K562 (cell line): ENCODE measurements at regions not wholly inside any gene's neighbourhood (a gene's known extent, or its start where the extent isn't known, plus 50 kb on each side); places are given as distances from the start of the nearest gene placed in this dataset.

Source experiments
- ATAC-seq: fragments of 200-7000 bp; cut with Tn5 transposase; 3 replicates; pipeline ENCODE4 v1.9.1; 2020; ENCODE audit warnings: moderate library complexity
- BruUV-seq: library from RNA; stranded (reverse); fragments of 400-500 nt; replicated peaks from 2 replicates; lab custom pipeline; 2021; lab: Mats Ljungman, UMichigan
- CTCF ChIA-PET: fragments of 300-600 bp; formaldehyde crosslinking; extraction: SDS; loops from one replicate; lab custom pipeline; 2021; ENCODE audit warnings: low intra/inter-chr PET ratio; lab: Yijun Ruan, JAX
- POLR2A ChIA-PET: fragments of 300-600, 350-650 bp; sonication (Branson Sonifier 250); formaldehyde crosslinking; extraction: SDS; loops from one replicate; lab custom pipeline; 2021; ENCODE audit warnings: antibody characterized with exemption, inconsistent platforms; lab: Yijun Ruan, JAX
- DNase-seq, 4 experiments: peaks; one replicate each; pipeline versions ENCODE4 v3.0.0 to v3.0.0-alpha.2; 2011 to 2018; ENCODE audit warnings: low spot score in 3 of 4, mixed read lengths in 3 of 4; ENCODE audit errors: extremely low read depth in 1 of 4
- FAIRE-seq: peaks from 2 replicates; lab custom pipeline; 2011; peaks lifted over from hg19 to GRCh38; lab: Jason Lieb, UNC
- H2AFZ ChIP-seq: 2 replicates; pipeline ENCODE4 v1.6.0; 2011; ENCODE audit warnings: low read depth, low read length, control low read depth, inconsistent platforms
- H3K27ac ChIP-seq: fragments of 200-600 bp; 3 replicates; pipeline ENCODE4 v1.8.0; 2011; ENCODE audit warnings: low read depth, mild to moderate bottlenecking, control low read depth, inconsistent platforms, low read length, moderate library complexity, mixed read lengths; ENCODE audit errors: extremely low read depth
- H3K27me3 ChIP-seq, 2 experiments: fragments of 300-600 bp in 1 of 2; 2 replicates in 1 of 2; 3 replicates in 1 of 2; pipeline versions ENCODE4 v1.6.0 to v1.8.0; 2011; ENCODE audit warnings: inconsistent platforms in 2 of 2, low read length in 2 of 2, mild to moderate bottlenecking in 1 of 2, mixed read lengths in 1 of 2, moderate library complexity in 1 of 2; ENCODE audit not compliant: control insufficient read depth in 2 of 2, insufficient read depth in 2 of 2
- H3K36me3 ChIP-seq: fragments of 300-600 bp; 3 replicates; pipeline ENCODE4 v1.8.0; 2011; ENCODE audit warnings: mild to moderate bottlenecking, low read length, inconsistent platforms; ENCODE audit not compliant: control insufficient read depth, insufficient read depth
- H3K4me1 ChIP-seq, 2 experiments: fragments of 200-600 bp in 1 of 2; replicated peaks in 1 of 2; 2 replicates in 1 of 2; 3 replicates in 1 of 2; pipeline versions ENCODE4 v1.5.1 to v1.8.0; 2011; ENCODE audit warnings: inconsistent platforms in 2 of 2, low read length in 2 of 2, mild to moderate bottlenecking in 1 of 2, mixed read lengths in 1 of 2, moderate library complexity in 1 of 2; ENCODE audit not compliant: control insufficient read depth in 2 of 2, insufficient read depth in 2 of 2
- H3K4me2 ChIP-seq: 2 replicates; pipeline ENCODE4 v1.6.1; 2011; ENCODE audit warnings: low read length, control low read depth, inconsistent platforms, mixed read lengths; ENCODE audit not compliant: insufficient read depth
- H3K4me3 ChIP-seq: fragments of 200-600 bp; sonication (generic), shearing (Covaris generic); 2 replicates; pipeline ENCODE4 v1.5.1; 2016; ENCODE audit warnings: control low read depth, inconsistent platforms
- H3K79me2 ChIP-seq: fragments of 200-600 bp; 3 replicates; pipeline ENCODE4 v1.8.0; 2011; ENCODE audit warnings: low read length, inconsistent platforms; ENCODE audit not compliant: control insufficient read depth, insufficient read depth
- H3K9ac ChIP-seq, 2 experiments: 2 replicates each; pipeline versions ENCODE4 v1.6.0 to v1.6.1; 2011; ENCODE audit warnings: low read depth in 2 of 2, low read length in 2 of 2, control low read depth in 1 of 2, inconsistent platforms in 1 of 2, mild to moderate bottlenecking in 1 of 2, mixed read lengths in 1 of 2; ENCODE audit not compliant: insufficient read depth in 1 of 2
- H3K9me1 ChIP-seq: one replicate; pipeline ENCODE4 v1.6.0; 2011; ENCODE audit warnings: inconsistent platforms, mild to moderate bottlenecking, low read length, moderate library complexity; ENCODE audit not compliant: control insufficient read depth, insufficient read depth
- H3K9me3 ChIP-seq: replicated peaks from 2 replicates; pipeline ENCODE4 v1.5.1; 2011; ENCODE audit warnings: low read depth, low read length, inconsistent platforms; ENCODE audit not compliant: control insufficient read depth, insufficient read depth
- H4K20me1 ChIP-seq: replicated peaks from 2 replicates; pipeline ENCODE4 v1.6.1; 2011; ENCODE audit warnings: low read length, inconsistent platforms, mixed read lengths; ENCODE audit not compliant: control insufficient read depth, insufficient read depth
- CBX3 ChIP-seq, 2 experiments: IDR thresholded peaks; 1 replicate in 1 of 2; 2 replicates in 1 of 2; pipeline ENCODE4 v1.6.1; 2012; ENCODE audit warnings: inconsistent platforms in 2 of 2, low read length in 2 of 2, borderline replicate concordance in 1 of 2, control low read depth in 1 of 2
- ERF ChIP-seq: fragments of 450-650 bp; formaldehyde crosslinking; IDR thresholded peaks from 2 replicates; pipeline ENCODE4 v1.4.0; 2020; ENCODE audit warnings: mild to moderate bottlenecking, mixed read lengths
- JUND ChIP-seq, 2 experiments: IDR thresholded peaks; 2 replicates in 1 of 2; 3 replicates in 1 of 2; pipeline ENCODE4 v1.6.1; 2011; ENCODE audit warnings: borderline replicate concordance in 2 of 2, low read depth in 2 of 2, low read length in 2 of 2, improper control_type of control experiment in 1 of 2, missing biosample characterization in 1 of 2, missing genetic modification characterization in 1 of 2, missing genetic modification reagents in 1 of 2
- SMAD2 ChIP-seq: fragments of 150-350 bp; IDR thresholded peaks from 2 replicates; pipeline ENCODE4 v1.6.1; 2014; ENCODE audit warnings: low read depth, mild to moderate bottlenecking, low read length
- XRCC3 ChIP-seq: fragments of 450-650 bp; IDR thresholded peaks from 2 replicates; pipeline ENCODE4 v1.6.1; 2017; ENCODE audit warnings: mild to moderate bottlenecking, moderate library complexity
- ZNF311 ChIP-seq: fragments of 250-450 bp; sonication (Bioruptor Pico); IDR thresholded peaks from 2 replicates; pipeline ENCODE4 v1.4.0; 2020; ENCODE audit warnings: mild to moderate bottlenecking, moderate library complexity
- ZNF695 ChIP-seq: fragments of 450-650 bp; formaldehyde crosslinking; IDR thresholded peaks from 2 replicates; pipeline ENCODE4 v1.4.0; 2020; ENCODE audit warnings: mild to moderate bottlenecking, moderate library complexity
- WGBS: fragments of 100-300 bp; shearing (Covaris generic); methylation state at CpG from one replicate; pipeline ENCODE4 v1.1.6; 2016; ENCODE audit warnings: low coverage, mixed read lengths; ENCODE audit not compliant: insufficient coverage; ENCODE audit errors: missing lambda C conversion rate; 5-methylcytosine and 5-hydroxymethylcytosine counted together
- in situ Hi-C: fragments of 300-500 bp; cut with MboI; formaldehyde crosslinking; loops from 4 replicates; pipeline ENCODE4 v1.15.0; 2018; ENCODE audit warnings: inconsistent platforms, mixed read lengths
- intact Hi-C: fragments of 100-400 bp; cut with micrococcal nuclease; formaldehyde crosslinking; loops from 2 replicates; pipeline ENCODE4 v1.14.2; 2022

- WGBS, result 2% methylated on average over 7 of the region's 7 CpGs
- DNase-seq, result no peak
- no peak overlapping the region for H3K9ac ChIP-seq
- no peak for ATAC-seq
- no peak overlapping the region for H3K4me2 ChIP-seq
- BruUV-seq, result no TSS peak
- no peak overlapping the region for H3K4me3 ChIP-seq
- no peaks in the 10 kb centered on the region for H3K36me3 ChIP-seq
- H3K9me1 ChIP-seq, result no peaks in the 10 kb centered on the region
- no peak for FAIRE-seq
- in situ Hi-C loops (no loop called here), intact Hi-C loops (no loop called here)
- H3K27me3 ChIP-seq, result no peaks in the 10 kb centered on the region
- TF ChIP-seq ZNF311 (CRISPR knock-in tag) (no peak), ZNF695 (CRISPR knock-in tag) (no peak)
- no peaks in the 10 kb centered on the region for H4K20me1 ChIP-seq
- ChIA-PET POLR2A (no interaction called here), CTCF (no interaction called here)
- no peaks in the 10 kb centered on the region for H3K79me2 ChIP-seq
- no peak overlapping the region for H3K27ac ChIP-seq
- H3K4me1 ChIP-seq, result no peaks in the 10 kb centered on the region
- H2AFZ ChIP-seq, result no peak overlapping the region
- no peaks in the 10 kb centered on the region for H3K9me3 ChIP-seq
Measured at GRCh38 chr14:42112108-42112507, 505.4 kb downstream of the LRFN5 start.

GRCh38 chr14:42111355-42111754 lies 504.7 kb downstream of the LRFN5 start:
- Histone ChIP-seq H2AFZ (no peak overlapping the region), H3K79me2 (no peaks in the 10 kb centered on the region), H3K9ac (no peak overlapping the region), H4K20me1 (no peaks in the 10 kb centered on the region), H3K27ac (no peak overlapping the region), H3K9me3 (no peaks in the 10 kb centered on the region), H3K4me2 (no peak overlapping the region), H3K4me1 (no peaks in the 10 kb centered on the region), H3K9me1 (no peaks in the 10 kb centered on the region), H3K4me3 (no peak overlapping the region), H3K27me3 (no peaks in the 10 kb centered on the region), H3K36me3 (no peaks in the 10 kb centered on the region)
- TF ChIP-seq ERF (CRISPR knock-in tag), result no peak
- no peak for TF ChIP-seq JUND (IDR thresholded peaks at IDR 0.05; ENCODE audit: borderline replicate concordance, low read depth, low read length)
- no peak for TF ChIP-seq JUND (tag; IDR thresholded peaks at IDR 0.05; ENCODE audit: borderline replicate concordance, low read depth, low read length)
- no peak for TF ChIP-seq SMAD2
- no peak for TF ChIP-seq CBX3 (IDR thresholded peaks at IDR 0.05; ENCODE audit: borderline replicate concordance in 1 of 2, low read length in 2 of 2)
- no peak for TF ChIP-seq XRCC3
- no TSS peak for BruUV-seq
- in situ Hi-C loops (no loop called here), intact Hi-C loops (no loop called here)
- FAIRE-seq (no peak), ATAC-seq (no peak), DNase-seq (no peak)
- ChIA-PET POLR2A (no interaction called here), CTCF (no interaction called here)
- 0% methylated on average over 2 of the region's 2 CpGs for WGBS
